GM10266 (cell line): ENCODE measurements at regions not wholly inside any gene's neighbourhood (a gene's known extent, or its start where the extent isn't known, plus 50 kb on each side); places are given as distances from the start of the nearest gene placed in this dataset.

Experiments used
- DNase-seq: peaks from one replicate; pipeline ENCODE4 v3.0.0; 2012; ENCODE audit errors: extremely low spot score
- CTCF ChIP-seq: IDR thresholded peaks from 2 replicates; pipeline ENCODE4 v1.5.1; 2012; ENCODE audit warnings: mild to moderate bottlenecking, low read depth; ENCODE audit not compliant: control insufficient read depth, insufficient read depth; ENCODE audit errors: missing control alignments

- no peak for DNase-seq
- TF ChIP-seq CTCF: no peak
These were observed 316.3 kb downstream of the NUAK1 start for GRCh38 chr12:105822131-105823105.

- TF ChIP-seq CTCF: no peak
- DNase-seq: no peak
These were observed 314.9 kb downstream of the NUAK1 start for GRCh38 chr12:105823810-105824209.

DNA sequence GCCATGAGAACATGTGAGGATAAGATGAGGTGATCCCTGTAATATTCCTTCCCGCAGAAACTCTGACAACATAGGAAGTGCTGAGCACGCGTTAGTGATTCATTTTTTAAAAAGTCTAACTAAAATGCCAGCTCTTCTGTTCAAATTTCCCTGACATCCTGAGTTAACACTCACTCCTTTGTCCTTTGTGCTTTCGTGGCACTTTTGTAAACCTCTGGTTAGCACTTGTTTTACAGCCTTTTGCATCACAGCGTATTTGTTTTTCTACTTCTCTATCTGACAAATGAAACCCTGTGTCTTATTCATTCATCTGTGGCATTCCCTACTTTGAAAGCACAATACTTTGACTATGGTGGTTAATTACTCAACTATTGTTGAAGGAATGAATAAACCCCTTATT, 313.6 kb downstream of the NUAK1 start:
- no peak for DNase-seq
- TF ChIP-seq CTCF: no peak

- no peak for TF ChIP-seq CTCF
- DNase-seq: no peak
These were observed 307.4 kb downstream of the NUAK1 start for GRCh38 chr12:105831372-105831771.

DNA sequence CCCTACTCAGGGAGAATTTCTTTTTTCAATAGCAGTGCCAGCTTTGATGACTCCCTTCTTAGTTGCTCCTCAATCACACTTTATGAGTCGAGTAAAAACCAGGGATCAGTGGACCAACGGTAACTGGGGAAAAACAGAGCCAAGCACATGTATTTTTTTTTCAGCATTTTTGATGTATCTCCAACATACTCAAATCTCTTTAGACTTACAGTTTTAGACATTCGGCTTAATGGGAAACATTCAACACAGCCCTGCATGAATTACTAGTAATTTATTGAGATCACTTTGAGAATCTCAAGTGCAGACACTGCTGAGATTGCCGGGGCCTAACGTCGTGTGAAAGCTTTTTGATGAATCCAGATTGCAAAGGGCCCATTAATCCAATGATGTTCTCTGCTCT, 306.7 kb downstream of the NUAK1 start:
- TF ChIP-seq CTCF: no peak
- no peak for DNase-seq

DNA sequence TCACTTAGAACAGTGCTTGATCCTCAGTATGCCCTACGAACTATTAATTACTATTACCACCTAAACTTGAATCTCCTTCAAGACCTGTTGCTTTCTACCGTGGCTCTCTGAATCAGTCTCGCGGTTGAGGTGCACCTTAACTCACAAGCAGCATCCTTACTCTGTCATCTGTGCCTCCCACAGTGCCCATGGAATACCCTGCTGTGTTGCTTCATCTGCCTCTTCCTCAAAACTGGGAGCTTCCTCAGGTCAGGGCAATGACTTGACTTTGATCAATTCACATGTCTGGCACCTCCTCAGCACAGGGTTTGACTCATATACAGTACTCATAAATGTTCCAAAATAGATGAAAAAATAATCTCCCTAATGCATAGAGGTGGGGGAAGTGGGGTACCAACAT, 305.9 kb downstream of the NUAK1 start:
- no peak for TF ChIP-seq CTCF
- DNase-seq: no peak

- DNase-seq: no peak
- no peak for TF ChIP-seq CTCF
These were observed 304.3 kb downstream of the NUAK1 start for GRCh38 chr12:105834496-105834895.
